ENCODE measurements at regions not wholly inside any gene's neighbourhood (a gene's known extent, or its start where the extent isn't known, plus 50 kb on each side); places are given as distances from the start of the nearest gene placed in this dataset.

DNA sequence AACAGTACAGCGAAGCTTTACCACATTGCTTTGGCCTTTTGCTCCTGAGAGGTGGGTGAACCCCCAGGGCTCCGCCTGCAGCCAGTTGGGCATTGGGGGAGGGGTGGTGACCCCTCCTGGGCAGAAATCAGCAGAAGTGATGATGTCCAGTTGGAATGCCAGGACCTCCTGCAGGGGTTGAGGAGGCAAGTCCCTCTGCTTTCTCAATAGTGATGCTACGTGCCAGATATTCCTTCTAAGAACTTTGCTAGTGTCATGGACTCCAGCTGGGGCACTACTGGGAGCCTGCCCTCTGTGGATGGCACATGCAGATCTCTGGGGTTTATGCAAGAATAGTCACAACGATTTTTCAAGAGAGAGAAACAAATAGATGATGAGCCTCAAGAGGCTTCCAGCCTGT, 95.6 kb downstream of the NDFIP1 start:
- H3K4me2 ChIP-seq (ENCODE audit: low read length), result no peak overlapping the region
- H3K36me3 ChIP-seq (ENCODE audit: control insufficient read depth in 1 of 2, insufficient read depth in 2 of 2, low read length in 2 of 2), result no peaks in the 10 kb centered on the region
- H3K27me3 ChIP-seq (ENCODE audit: insufficient read depth, low read length), result no peaks in the 10 kb centered on the region
- no peaks in the 10 kb centered on the region for H3K4me1 ChIP-seq (ENCODE audit: control insufficient read depth in 1 of 2, insufficient read depth in 2 of 2, low read length in 2 of 2)
- H2BK12ac ChIP-seq (ENCODE audit: low read length), result no peak overlapping the region
- H3K79me1 ChIP-seq (ENCODE audit: low read length), result no peaks in the 10 kb centered on the region
- peaks cover 2% of the 10 kb centered on the region for H3K9me3 ChIP-seq (ENCODE audit: insufficient read depth, low read depth, low read length)
- H3K4ac ChIP-seq (ENCODE audit: low read depth, low read length), result no peak overlapping the region
- no peak overlapping the region for H4K8ac ChIP-seq (ENCODE audit: low read depth, low read length)
- H4K12ac ChIP-seq (ENCODE audit: low read depth, low read length), result no peak overlapping the region
- H2AFZ ChIP-seq (ENCODE audit: insufficient read depth, low read length, poor library complexity), result no peak overlapping the region
- H2BK120ac ChIP-seq (ENCODE audit: insufficient read depth, low read length, poor library complexity), result no peak overlapping the region
- H3K14ac ChIP-seq (ENCODE audit: low read length), result no peak overlapping the region
- H3K23ac ChIP-seq (ENCODE audit: low read length), result no peak overlapping the region
- DNase-seq, result no peak
- H3K79me2 ChIP-seq (ENCODE audit: control insufficient read depth, insufficient read depth, low read length, poor library complexity), result no peaks in the 10 kb centered on the region
- H3K9ac ChIP-seq (ENCODE audit: low read length), result no peak overlapping the region
- H3K27ac ChIP-seq (ENCODE audit: low read depth, low read length), result no peak overlapping the region
- H3K18ac ChIP-seq (ENCODE audit: low read length), result no peak overlapping the region
- H2AK5ac ChIP-seq (ENCODE audit: low read length), result no peak overlapping the region
- no peak overlapping the region for H4K91ac ChIP-seq (ENCODE audit: low read depth, low read length)
- no CpG with 5 or more reads among the region's 4 CpGs for WGBS (ENCODE audit: extremely low coverage, insufficient coverage, insufficient read length)
- no peak overlapping the region for H2BK5ac ChIP-seq (ENCODE audit: low read depth, low read length, poor library complexity)
- no peak overlapping the region for H3K4me3 ChIP-seq (ENCODE audit: low read depth, low read length)
